ENCODE measurements at regions not wholly inside any gene's neighbourhood (a gene's known extent, or its start where the extent isn't known, plus 50 kb on each side); places are given as distances from the start of the nearest gene placed in this dataset.

- no peak overlapping the region for H3K4me3 Mint-ChIP-seq
- no peak for DNase-seq
- no peaks in the 10 kb centered on the region for H3K4me1 ChIP-seq (ENCODE audit: control insufficient read depth, insufficient read depth, low read length)
Measured at GRCh38 chr6:16827627-16828026, 66.4 kb upstream of the ATXN1 start.

GRCh38 chr6:16825784-16826183, 64.5 kb upstream of the ATXN1 start:
- no peak for ATAC-seq
- no peak overlapping the region for H3K4me3 ChIP-seq (ENCODE audit: low read length)
- DNase-seq, result no peak
- intact Hi-C loops (cut with micrococcal nuclease), result no loop called here
- no peak overlapping the region for H3K4me3 Mint-ChIP-seq
- peaks cover 7% of the 10 kb centered on the region in 2 donors for H3K4me1 Mint-ChIP-seq
- H3K27me3 ChIP-seq (ENCODE audit: control insufficient read depth, insufficient read depth, low read length), result peaks cover 3% of the 10 kb centered on the region
- TF ChIP-seq, protein P1, sequence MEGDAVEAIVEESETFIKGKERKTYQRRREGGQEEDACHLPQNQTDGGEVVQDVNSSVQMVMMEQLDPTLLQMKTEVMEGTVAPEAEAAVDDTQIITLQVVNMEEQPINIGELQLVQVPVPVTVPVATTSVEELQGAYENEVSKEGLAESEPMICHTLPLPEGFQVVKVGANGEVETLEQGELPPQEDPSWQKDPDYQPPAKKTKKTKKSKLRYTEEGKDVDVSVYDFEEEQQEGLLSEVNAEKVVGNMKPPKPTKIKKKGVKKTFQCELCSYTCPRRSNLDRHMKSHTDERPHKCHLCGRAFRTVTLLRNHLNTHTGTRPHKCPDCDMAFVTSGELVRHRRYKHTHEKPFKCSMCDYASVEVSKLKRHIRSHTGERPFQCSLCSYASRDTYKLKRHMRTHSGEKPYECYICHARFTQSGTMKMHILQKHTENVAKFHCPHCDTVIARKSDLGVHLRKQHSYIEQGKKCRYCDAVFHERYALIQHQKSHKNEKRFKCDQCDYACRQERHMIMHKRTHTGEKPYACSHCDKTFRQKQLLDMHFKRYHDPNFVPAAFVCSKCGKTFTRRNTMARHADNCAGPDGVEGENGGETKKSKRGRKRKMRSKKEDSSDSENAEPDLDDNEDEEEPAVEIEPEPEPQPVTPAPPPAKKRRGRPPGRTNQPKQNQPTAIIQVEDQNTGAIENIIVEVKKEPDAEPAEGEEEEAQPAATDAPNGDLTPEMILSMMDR (IDR thresholded peaks at IDR 0.05), result no peak
- H3K4me1 ChIP-seq (ENCODE audit: control insufficient read depth, insufficient read depth, low read length), result no peaks in the 10 kb centered on the region
- no peaks in the 10 kb centered on the region for H3K36me3 ChIP-seq (ENCODE audit: control insufficient read depth, insufficient read depth, low read length)
- no peaks in the 10 kb centered on the region for H3K36me3 Mint-ChIP-seq
- H3K27ac ChIP-seq (ENCODE audit: low read length), result no peak overlapping the region
- peaks cover 8 to 36% of the 10 kb centered on the region in 2 donors for H3K27me3 Mint-ChIP-seq (ENCODE audit: low read depth in 2 of 2)
- H3K9me3 ChIP-seq (ENCODE audit: control insufficient read depth, insufficient read depth, low read length), result no peaks in the 10 kb centered on the region
- H3K9me3 Mint-ChIP-seq, result no peaks in the 10 kb centered on the region
- H3K27ac Mint-ChIP-seq, result no peak overlapping the region
- WGBS (ENCODE audit: insufficient coverage), result 98% methylated on average over 6 of the region's 6 CpGs

More at GRCh38 chr6:16827627-16828026, 66.4 kb upstream of the ATXN1 start:
- WGBS (ENCODE audit: insufficient coverage), result 13% methylated on average over 1 of the region's 2 CpGs
- ATAC-seq, result no peak
- peaks cover 15 to 33% of the 10 kb centered on the region in 2 donors for H3K27me3 Mint-ChIP-seq (ENCODE audit: low read depth in 2 of 2)
- no peaks in the 10 kb centered on the region for H3K36me3 Mint-ChIP-seq
- TF ChIP-seq, protein P1 (IDR thresholded peaks at IDR 0.05), result no peak
- intact Hi-C loops (cut with micrococcal nuclease), result no loop called here
- H3K27me3 ChIP-seq (ENCODE audit: control insufficient read depth, insufficient read depth, low read length), result peaks cover 3% of the 10 kb centered on the region
- H3K4me3 ChIP-seq (ENCODE audit: low read length), result no peak overlapping the region
- peaks cover 7 to 12% of the 10 kb centered on the region in 2 donors for H3K4me1 Mint-ChIP-seq
- H3K27ac Mint-ChIP-seq, result no peak overlapping the region
- H3K36me3 ChIP-seq (ENCODE audit: control insufficient read depth, insufficient read depth, low read length), result no peaks in the 10 kb centered on the region
- H3K9me3 ChIP-seq (ENCODE audit: control insufficient read depth, insufficient read depth, low read length), result no peaks in the 10 kb centered on the region
- no peaks in the 10 kb centered on the region for H3K9me3 Mint-ChIP-seq
- H3K27ac ChIP-seq (ENCODE audit: low read length), result no peak overlapping the region

DNA sequence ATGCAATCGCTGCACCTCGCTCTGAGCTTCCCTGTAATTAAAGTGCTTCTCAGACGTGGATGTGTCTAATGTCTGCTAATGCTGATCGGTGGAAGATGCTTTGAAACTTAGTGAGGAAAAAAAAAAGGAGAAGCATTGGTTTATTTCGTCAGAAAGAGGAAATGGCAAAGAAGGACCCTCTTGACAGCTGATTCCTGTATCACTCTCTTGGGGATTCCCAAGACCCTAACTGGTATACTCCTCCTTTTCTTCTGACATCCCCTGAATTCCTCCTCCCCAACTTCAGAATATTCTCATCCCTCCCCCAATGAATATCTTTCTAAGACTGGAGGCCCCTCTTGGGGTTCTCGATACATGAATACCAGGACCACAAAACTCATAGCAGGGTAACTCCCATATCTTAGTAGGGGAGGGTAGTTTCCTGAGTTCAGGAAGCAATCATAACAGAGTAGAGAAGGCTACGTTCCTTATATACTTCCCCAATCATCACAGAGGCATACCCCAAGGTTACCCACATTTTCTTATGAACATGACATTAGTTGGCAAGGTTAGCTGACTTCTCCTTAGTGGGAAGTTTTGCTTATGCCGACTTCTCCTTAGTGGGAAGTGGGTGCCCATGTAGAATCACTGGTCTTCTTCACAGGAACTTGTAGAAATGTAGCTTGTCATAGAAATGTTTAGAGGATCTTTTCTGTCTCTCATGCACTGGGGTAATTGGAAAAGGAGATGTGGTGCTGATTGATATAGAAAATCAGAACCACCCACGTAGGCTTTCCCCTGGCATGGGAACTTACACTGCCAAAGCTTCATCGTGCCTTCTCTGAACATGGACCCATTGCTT, 63.8 kb upstream of the ATXN1 start:
- no peaks in the 10 kb centered on the region for H3K36me3 Mint-ChIP-seq
- DNase-seq (no peak), ATAC-seq (no peak)
- Histone ChIP-seq H3K27me3 (ENCODE audit: control insufficient read depth, insufficient read depth, low read length) (peaks cover 3% of the 10 kb centered on the region), H3K9me3 (ENCODE audit: control insufficient read depth, insufficient read depth, low read length) (no peaks in the 10 kb centered on the region), H3K4me1 (ENCODE audit: control insufficient read depth, insufficient read depth, low read length) (no peaks in the 10 kb centered on the region), H3K4me3 (ENCODE audit: low read length) (no peak overlapping the region), H3K27ac (ENCODE audit: low read length) (no peak overlapping the region), H3K36me3 (ENCODE audit: control insufficient read depth, insufficient read depth, low read length) (no peaks in the 10 kb centered on the region)
- H3K27ac Mint-ChIP-seq, result no peak overlapping the region
- no peak overlapping the region for H3K4me3 Mint-ChIP-seq
- TF ChIP-seq, protein P1 (IDR thresholded peaks at IDR 0.05), result no peak
- 33% methylated on average over 8 of the region's 10 CpGs for WGBS (ENCODE audit: insufficient coverage)
- H3K4me1 Mint-ChIP-seq, result peaks cover 7% of the 10 kb centered on the region in 2 donors
- peaks cover 8 to 42% of the 10 kb centered on the region in 2 donors for H3K27me3 Mint-ChIP-seq (ENCODE audit: low read depth in 2 of 2)
- H3K9me3 Mint-ChIP-seq, result no peaks in the 10 kb centered on the region
- intact Hi-C loops (cut with micrococcal nuclease), result no loop called here
